GM12892 (cell line): ENCODE measurements at regions not wholly inside any gene's neighbourhood (a gene's known extent, or its start where the extent isn't known, plus 50 kb on each side); places are given as distances from the start of the nearest gene placed in this dataset.

Source experiments
- POLR2A ChIP-seq: IDR thresholded peaks from 2 replicates; pipeline ENCODE4 v1.6.1; 2011; ENCODE audit warnings: low read depth, low read length, control low read depth
- POLR2AphosphoS5 ChIP-seq: IDR thresholded peaks from 2 replicates; pipeline ENCODE4 v1.6.1; 2011; ENCODE audit warnings: low read depth, low read length, control low read depth

GRCh38 chr18:41237317-41237716 lies 717.7 kb upstream of the PIK3C3 start:
- TF ChIP-seq POLR2A: no peak
- no peak for TF ChIP-seq POLR2AphosphoS5
